ENCODE measurements at regions not wholly inside any gene's neighbourhood (a gene's known extent, or its start where the extent isn't known, plus 50 kb on each side); places are given as distances from the start of the nearest gene placed in this dataset.

- TF ChIP-seq CTCF (tag by site-specific recombination; IDR thresholded peaks at IDR 0.05) (no peak), HOXA7 (CRISPR knock-in tag; IDR thresholded peaks at IDR 0.05; ENCODE audit: borderline replicate concordance) (no peak), ZNF473 (tag by site-specific recombination; IDR thresholded peaks at IDR 0.05) (no peak), WT1 (tag by site-specific recombination; IDR thresholded peaks at IDR 0.05) (no peak), ATF2 (tag by site-specific recombination; IDR thresholded peaks at IDR 0.05; ENCODE audit: low read depth) (no peak), ZNF792 (tag by site-specific recombination; IDR thresholded peaks at IDR 0.05) (no peak), ZNF645 (tag by site-specific recombination; IDR thresholded peaks at IDR 0.05) (no peak), ZNF529 (tag by site-specific recombination; IDR thresholded peaks at IDR 0.05; ENCODE audit: insufficient replicate concordance) (no peak)
Measured at GRCh38 chr2:7468955-7469354, 551.7 kb downstream of the RNF144A start.
